Gastrocnemius medialis (tissue), 4 donors: ENCODE measurements at regions not wholly inside any gene's neighbourhood (a gene's known extent, or its start where the extent isn't known, plus 50 kb on each side); places are given as distances from the start of the nearest gene placed in this dataset.

Source experiments
- CTCF ChIP-seq, 5 experiments: fragments of 450-650 bp in 3 of 5; fragments of 200-600 bp in 2 of 5; sonication (generic) in 2 of 5; IDR thresholded peaks in 4 of 5; conservative IDR thresholded peaks in 1 of 5; 1 replicate in 4 of 5; 2 replicates in 1 of 5; pipeline ENCODE4 v1.5.1; 2016 to 2019; ENCODE audit warnings: antibody characterized with exemption in 5 of 5, mild to moderate bottlenecking in 3 of 5, moderate library complexity in 3 of 5
- POLR2A ChIP-seq, 2 donors: fragments of 450-650 bp; IDR thresholded peaks; one replicate each; pipeline ENCODE4 v1.6.1; 2017; ENCODE audit warnings: antibody characterized with exemption in 2 of 2, mild to moderate bottlenecking in 2 of 2, moderate library complexity in 2 of 2

- no peak for TF ChIP-seq CTCF (IDR thresholded peaks at IDR 0.05 in 4 of 5, conservative IDR thresholded peaks at IDR 0.05 in 1 of 5)
- no peak for TF ChIP-seq POLR2A (IDR thresholded peaks at IDR 0.05)
These were observed 62.6 kb upstream of the XPA start for GRCh38 chr9:97759581-97760288.
